Inflammatory macrophage treated with lipopolysaccharide for 1 hour (primary cell): ENCODE measurements at regions not wholly inside any gene's neighbourhood (a gene's known extent, or its start where the extent isn't known, plus 50 kb on each side); places are given as distances from the start of the nearest gene placed in this dataset.
"Not testable (repeated sequence)": the region's sequence is repeated elsewhere in the genome, so short reads cannot be mapped to it uniquely, and the experiment has no call there.

ENCODE experiments used
- DNase-seq, 2 donors: peaks; one replicate each; pipeline ENCODE4 v3.0.0-alpha.2; 2020 to 2022

GRCh38 chr3:148433665-148434064 lies 264.0 kb upstream of the AGTR1 start:
- no peak for DNase-seq

- DNase-seq = no peak
These were observed 262.2 kb upstream of the AGTR1 start for GRCh38 chr3:148435534-148435933.

DNA sequence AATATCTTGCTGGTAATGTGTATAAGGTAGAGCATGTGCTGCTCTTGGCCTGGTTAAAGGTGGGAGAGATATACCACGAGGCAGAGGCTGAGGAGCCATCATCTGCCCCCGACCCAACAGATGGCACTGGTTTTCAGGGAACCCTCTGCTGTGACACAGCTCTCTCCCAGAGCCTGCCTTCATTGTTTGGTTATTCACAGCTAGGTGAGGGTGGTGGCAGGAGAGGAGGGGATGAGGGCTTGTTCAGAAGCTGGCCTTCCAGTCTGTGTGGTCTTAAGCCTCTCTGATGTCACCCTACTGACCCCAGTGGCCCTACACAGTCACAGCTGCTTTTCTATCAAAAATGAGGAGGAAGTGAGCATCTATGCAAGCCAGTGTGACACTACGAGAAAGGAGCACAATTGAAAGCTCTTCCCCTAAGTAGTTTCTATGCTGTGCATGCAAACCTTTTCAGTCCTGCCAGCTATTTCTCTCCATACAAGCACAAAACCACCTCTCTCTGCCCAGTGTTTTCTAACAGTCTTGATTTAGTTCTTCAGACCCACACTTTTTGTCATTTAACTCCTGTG lies 258.4 kb upstream of the AGTR1 start:
- DNase-seq = no peak

- no peak for DNase-seq
These were observed 256.5 kb upstream of the AGTR1 start for GRCh38 chr3:148441191-148441590.

DNA sequence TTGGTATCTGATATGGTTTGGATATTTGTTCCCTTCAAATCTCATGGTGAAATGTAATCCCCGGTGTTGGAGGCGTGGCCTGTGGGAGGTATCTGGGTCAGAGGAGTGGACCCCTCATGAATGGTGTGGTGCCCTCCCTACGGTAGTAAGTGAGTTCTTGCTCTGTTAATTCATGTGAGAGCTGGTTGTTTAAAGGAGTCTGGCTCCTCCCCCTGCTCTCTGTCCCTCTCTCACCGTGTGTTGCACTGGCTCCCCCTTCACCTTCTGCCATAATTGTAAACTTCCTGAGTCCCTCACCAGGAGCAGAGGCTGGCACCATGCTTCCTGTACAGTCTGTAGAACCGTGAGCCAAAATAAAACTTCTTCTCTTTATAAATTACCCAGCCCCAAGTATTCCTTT lies 246.9 kb upstream of the AGTR1 start:
- DNase-seq = no peak

- no peak for DNase-seq
These were observed 245.7 kb upstream of the AGTR1 start for GRCh38 chr3:148451969-148452368.

- DNase-seq = no peak
These were observed 243.9 kb upstream of the AGTR1 start for GRCh38 chr3:148453781-148454191.

DNA sequence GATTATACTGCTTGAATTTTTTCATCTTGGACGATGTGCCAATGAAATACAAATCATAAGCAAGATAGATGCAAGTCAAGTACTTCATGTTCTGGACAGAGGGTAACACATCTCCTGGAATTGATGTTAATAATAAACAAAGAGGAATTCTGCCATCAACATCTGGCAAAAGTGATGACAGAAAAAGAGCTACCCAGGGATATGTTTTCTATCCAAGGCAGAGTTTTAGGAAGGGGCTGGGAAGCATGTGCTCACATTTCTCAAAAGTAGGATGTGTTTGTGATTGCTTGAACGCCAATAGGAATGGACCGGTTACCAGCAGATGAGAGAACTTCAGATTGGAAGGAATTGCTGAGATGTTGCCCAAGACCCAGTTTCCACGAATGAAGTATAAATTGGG lies 242.6 kb upstream of the AGTR1 start:
- no peak for DNase-seq

GRCh38 chr3:148457886-148458285 lies 239.8 kb upstream of the AGTR1 start:
- DNase-seq = no peak

GRCh38 chr3:148459931-148460513 lies 237.7 kb upstream of the AGTR1 start:
- peak in 1 of 2 donors; percentile 28 for DNase-seq

DNA sequence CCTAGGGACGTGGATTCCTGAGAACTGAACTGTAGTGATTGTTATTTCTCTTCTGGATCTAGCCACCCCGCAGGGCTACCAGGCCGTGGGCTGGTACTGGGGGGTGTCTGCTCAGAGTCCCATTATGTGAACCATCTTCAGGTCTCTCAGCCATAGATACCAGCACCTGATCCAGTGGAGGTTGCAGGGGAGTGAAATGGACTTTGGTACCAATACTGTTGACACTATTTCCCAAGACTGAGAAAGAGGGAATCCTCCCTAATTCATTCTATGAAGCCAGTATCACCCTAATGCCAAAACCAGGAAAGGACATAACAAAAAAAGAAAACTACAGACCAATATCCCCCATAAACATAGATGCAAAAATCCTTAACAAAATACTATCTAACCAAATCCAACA lies 237.0 kb upstream of the AGTR1 start:
- no peak for DNase-seq

GRCh38 chr3:148464246-148464645 lies 233.5 kb upstream of the AGTR1 start:
- no peak for DNase-seq

- peak in 1 of 2 donors; percentile 24 for DNase-seq
These were observed 231.6 kb upstream of the AGTR1 start for GRCh38 chr3:148466143-148466542.

- no peak for DNase-seq
These were observed 230.5 kb upstream of the AGTR1 start for GRCh38 chr3:148466980-148467740.

DNA sequence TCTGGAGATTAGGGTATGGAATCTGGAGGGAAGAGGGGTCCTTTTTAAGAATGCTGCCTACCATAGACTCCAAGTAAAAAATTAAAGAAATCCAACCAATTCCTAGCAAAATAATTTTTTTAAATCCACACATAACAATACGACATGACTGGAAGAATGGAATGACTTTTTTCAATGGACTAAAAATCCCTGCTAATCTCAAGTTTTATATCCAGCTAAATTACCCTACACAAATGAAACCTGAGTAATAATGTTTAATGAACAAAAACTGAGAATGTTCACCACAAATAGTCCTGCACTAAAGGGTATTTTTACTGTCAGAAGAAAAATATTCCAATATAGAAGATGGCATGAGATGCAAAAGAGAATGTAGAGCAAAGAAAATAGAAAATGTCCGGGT lies 220.3 kb upstream of the AGTR1 start:
- DNase-seq = no peak

- DNase-seq = no peak
These were observed 204.1 kb upstream of the AGTR1 start for GRCh38 chr3:148493631-148494030.

DNA sequence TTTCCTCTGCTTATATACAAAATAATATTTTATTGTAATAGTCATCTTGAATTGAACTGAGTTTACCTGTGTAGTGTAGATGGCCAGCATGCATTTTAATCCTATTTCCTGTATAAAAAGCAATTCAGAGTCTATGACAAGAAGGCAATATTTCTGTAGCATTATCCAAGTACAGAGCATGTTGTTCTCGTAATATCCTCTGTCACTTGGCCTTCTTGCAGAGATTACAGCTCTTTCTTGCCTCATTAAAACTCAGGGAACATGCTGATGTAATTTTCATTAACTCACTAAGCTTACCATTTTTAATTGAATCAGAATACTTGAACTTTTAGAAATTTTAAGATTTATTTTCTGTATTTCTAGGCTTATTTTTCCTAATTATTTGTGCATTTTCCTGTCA lies 203.3 kb upstream of the AGTR1 start:
- DNase-seq = no peak

DNA sequence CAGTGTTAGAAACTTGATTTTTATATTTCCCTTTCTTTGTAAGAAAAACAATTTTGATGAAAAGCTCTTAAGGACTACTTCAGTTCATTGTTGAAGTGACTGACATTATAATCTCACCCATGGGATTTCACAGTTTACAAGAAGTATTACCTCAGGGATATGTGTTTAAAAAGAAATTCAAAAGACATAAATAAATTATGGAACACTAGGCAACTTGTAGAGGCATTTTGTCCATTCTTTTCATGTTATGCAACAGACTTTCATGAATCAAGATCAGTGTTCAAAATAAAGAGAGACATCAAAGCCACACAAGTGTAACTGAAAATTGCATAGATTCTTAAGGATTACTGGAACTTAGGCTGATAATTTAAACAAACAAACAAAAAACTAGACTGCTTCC lies 196.8 kb upstream of the AGTR1 start:
- DNase-seq = no peak

GRCh38 chr3:148510116-148510515 lies 187.6 kb upstream of the AGTR1 start:
- no peak for DNase-seq

GRCh38 chr3:148510561-148510960 lies 187.1 kb upstream of the AGTR1 start:
- no peak for DNase-seq

GRCh38 chr3:148512648-148513047 lies 185.1 kb upstream of the AGTR1 start:
- no peak for DNase-seq

DNA sequence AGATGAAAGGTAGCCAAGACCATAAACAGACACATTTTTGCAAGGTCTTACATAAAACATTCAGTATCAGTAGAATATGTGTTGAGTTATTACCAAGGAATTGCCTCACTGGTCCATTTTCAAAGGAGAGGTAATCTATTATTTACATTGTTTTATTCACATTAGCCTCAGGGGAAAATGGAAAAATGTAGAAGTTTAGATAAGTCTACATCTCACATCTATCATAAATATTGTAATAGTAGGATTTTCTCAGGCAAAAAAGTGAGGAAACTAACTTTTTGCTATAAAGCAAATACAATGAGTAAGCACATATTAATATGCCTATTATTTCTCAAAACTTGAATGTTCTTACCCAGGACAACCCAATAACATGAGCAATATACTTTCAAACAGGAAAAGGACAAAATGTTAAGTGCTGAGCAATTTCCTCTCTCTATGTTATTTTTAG lies 184.6 kb upstream of the AGTR1 start:
- no peak for DNase-seq

- no peak for DNase-seq
These were observed 179.2 kb upstream of the AGTR1 start for GRCh38 chr3:148518520-148518919.

DNA sequence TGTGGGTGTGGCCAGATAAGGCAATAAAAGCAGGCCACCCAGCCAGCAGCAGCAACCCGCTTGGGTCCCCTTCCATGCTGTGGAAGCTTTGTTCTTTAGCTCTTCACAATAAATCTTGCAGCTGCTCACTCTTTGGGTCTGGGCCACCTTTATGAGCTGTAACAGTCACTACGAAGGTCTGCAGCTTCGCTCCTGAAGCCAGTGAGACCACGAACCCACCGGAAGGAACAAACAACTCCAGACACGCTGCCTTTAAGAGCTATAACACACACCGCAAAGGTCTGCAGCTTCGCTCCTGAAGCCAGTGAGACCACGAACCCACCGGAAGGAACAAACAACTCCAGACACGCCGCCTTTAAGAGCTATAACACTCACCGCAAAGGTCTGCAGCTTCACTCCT lies 172.1 kb upstream of the AGTR1 start:
- not testable (repeated sequence) for DNase-seq
